DMS53 treated with DMSO at 0.1 percent for 48 hours (cell line): ENCODE measurements at regions not wholly inside any gene's neighbourhood (a gene's known extent, or its start where the extent isn't known, plus 50 kb on each side); places are given as distances from the start of the nearest gene placed in this dataset.

ENCODE experiments used
- DNase-seq: peaks from one replicate; lab custom pipeline; 2025; ENCODE audit not compliant: unreplicated experiment; lab: John Stamatoyannopoulos, UW

- DNase-seq, result no peak
Observed at GRCh38 chr2:15836689-15837610, 103.4 kb upstream of the MYCN start.

GRCh38 chr2:15838481-15839090, 101.8 kb upstream of the MYCN start:
- DNase-seq, result no peak

GRCh38 chr2:15839426-15840124, 100.8 kb upstream of the MYCN start:
- no peak for DNase-seq

- DNase-seq, result peak; percentile 2
Observed at GRCh38 chr2:15840148-15840547, 100.2 kb upstream of the MYCN start.

- no peak for DNase-seq
Observed at GRCh38 chr2:15840969-15841368, 99.4 kb upstream of the MYCN start.

- no peak for DNase-seq
Observed at GRCh38 chr2:15841776-15842560, 98.4 kb upstream of the MYCN start.

GRCh38 chr2:15842758-15843666, 97.3 kb upstream of the MYCN start:
- no peak for DNase-seq

- no peak for DNase-seq
Observed at GRCh38 chr2:15844211-15844801, 96.0 kb upstream of the MYCN start.

- DNase-seq, result no peak
Observed at GRCh38 chr2:15845294-15845693, 95.1 kb upstream of the MYCN start.

GRCh38 chr2:15845737-15846405, 94.5 kb upstream of the MYCN start:
- DNase-seq, result no peak

GRCh38 chr2:15846626-15847025, 93.7 kb upstream of the MYCN start:
- no peak for DNase-seq

GRCh38 chr2:15850534-15850933, 89.8 kb upstream of the MYCN start:
- DNase-seq, result no peak

- DNase-seq, result no peak
Observed at GRCh38 chr2:15851076-15851693, 89.2 kb upstream of the MYCN start.

GRCh38 chr2:15852811-15853210, 87.5 kb upstream of the MYCN start:
- no peak for DNase-seq

- DNase-seq, result no peak
Observed at GRCh38 chr2:15853903-15854302, 86.4 kb upstream of the MYCN start.

GRCh38 chr2:15855766-15856260, 84.5 kb upstream of the MYCN start:
- no peak for DNase-seq

- no peak for DNase-seq
Observed at GRCh38 chr2:15856318-15856717, 84.0 kb upstream of the MYCN start.

GRCh38 chr2:15858466-15858865, 81.9 kb upstream of the MYCN start:
- DNase-seq, result no peak
